GM13976 (cell line): ENCODE measurements at regions not wholly inside any gene's neighbourhood (a gene's known extent, or its start where the extent isn't known, plus 50 kb on each side); places are given as distances from the start of the nearest gene placed in this dataset.

Source experiments
- DNase-seq: peaks from one replicate; pipeline ENCODE4 v3.0.0; 2012; ENCODE audit warnings: low spot score
- in situ Hi-C: fragments of 300-500 bp; cut with MboI; formaldehyde crosslinking; loops from one replicate; pipeline ENCODE4 v1.12.0; 2022; ENCODE audit warnings: low sequenced_read_pairs, mixed read lengths, inconsistent platforms; ENCODE audit not compliant: unreplicated experiment
- TF ChIP-seq, protein P1 (sequence below): IDR thresholded peaks from 2 replicates; pipeline ENCODE4 v1.5.1; 2012; ENCODE audit warnings: borderline replicate concordance, mild to moderate bottlenecking; ENCODE audit not compliant: insufficient read depth; ENCODE audit errors: extremely low read depth, missing control alignments, control extremely low read depth

DNA sequence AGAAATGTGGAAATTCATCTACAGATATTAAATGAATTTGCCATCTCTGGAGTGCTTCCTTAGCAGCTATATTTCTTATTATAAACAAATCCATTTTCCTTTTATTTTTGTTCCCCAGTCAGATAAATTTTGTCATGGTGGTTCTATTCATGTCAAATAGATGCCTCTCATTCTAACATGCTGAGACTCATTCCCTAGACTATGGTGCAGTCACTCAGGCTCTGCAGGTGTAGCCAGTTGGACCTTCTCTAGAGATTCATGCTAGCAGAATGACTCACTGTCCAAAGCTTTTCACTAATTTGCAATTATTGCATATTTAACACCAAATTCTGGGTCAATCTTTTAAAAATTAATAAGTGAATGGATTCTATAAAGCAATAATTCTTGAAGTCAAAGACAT is 1392.7 kb downstream of the PCDH7 start:
- TF ChIP-seq, protein P1, sequence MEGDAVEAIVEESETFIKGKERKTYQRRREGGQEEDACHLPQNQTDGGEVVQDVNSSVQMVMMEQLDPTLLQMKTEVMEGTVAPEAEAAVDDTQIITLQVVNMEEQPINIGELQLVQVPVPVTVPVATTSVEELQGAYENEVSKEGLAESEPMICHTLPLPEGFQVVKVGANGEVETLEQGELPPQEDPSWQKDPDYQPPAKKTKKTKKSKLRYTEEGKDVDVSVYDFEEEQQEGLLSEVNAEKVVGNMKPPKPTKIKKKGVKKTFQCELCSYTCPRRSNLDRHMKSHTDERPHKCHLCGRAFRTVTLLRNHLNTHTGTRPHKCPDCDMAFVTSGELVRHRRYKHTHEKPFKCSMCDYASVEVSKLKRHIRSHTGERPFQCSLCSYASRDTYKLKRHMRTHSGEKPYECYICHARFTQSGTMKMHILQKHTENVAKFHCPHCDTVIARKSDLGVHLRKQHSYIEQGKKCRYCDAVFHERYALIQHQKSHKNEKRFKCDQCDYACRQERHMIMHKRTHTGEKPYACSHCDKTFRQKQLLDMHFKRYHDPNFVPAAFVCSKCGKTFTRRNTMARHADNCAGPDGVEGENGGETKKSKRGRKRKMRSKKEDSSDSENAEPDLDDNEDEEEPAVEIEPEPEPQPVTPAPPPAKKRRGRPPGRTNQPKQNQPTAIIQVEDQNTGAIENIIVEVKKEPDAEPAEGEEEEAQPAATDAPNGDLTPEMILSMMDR = no peak
- DNase-seq = no peak
- in situ Hi-C loops = no loop called here

DNA sequence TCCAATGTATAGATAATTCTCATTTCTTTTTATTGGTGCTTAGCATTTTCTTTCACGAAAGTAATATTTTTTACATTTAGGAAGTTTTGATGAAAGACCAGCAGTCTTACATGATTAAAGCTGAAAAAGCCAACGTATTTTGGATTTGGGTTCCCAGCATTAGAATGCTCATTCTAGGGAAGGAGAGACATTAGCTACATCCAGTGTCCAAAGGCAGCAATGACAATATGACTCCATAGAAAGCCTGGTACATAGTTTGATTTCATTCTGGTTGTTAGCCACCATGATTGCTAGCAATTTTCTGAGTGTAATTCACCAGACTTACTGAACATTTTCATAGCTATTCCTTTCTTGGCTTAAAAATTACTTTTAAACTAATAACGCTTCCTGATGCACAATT is 1397.5 kb downstream of the PCDH7 start:
- TF ChIP-seq, protein P1 = no peak
- in situ Hi-C loops = no loop called here

DNA sequence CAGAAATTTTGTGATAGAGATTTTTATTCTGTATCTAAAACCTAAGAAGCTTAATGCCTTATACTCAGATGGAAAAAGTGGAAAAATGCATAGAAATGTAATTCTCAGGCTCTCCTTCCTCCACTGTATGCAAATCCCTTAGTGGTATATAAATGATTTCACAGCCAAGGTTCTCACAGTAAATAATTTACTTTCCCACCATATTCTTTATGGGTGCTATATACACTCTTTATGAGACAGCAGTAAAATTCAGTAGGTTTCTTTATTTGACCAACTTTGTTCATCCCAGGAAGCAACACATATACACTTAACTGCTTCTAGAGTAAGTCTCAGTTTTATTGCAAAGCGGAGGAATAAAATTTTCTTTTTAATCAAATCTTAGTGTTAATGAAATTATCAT is 1399.7 kb downstream of the PCDH7 start:
- no peak for DNase-seq
- in situ Hi-C loops = no loop called here
- TF ChIP-seq, protein P1 = no peak

More for the DNA sequence above, 1397.5 kb downstream of the PCDH7 start:
- DNase-seq = no peak

DNA sequence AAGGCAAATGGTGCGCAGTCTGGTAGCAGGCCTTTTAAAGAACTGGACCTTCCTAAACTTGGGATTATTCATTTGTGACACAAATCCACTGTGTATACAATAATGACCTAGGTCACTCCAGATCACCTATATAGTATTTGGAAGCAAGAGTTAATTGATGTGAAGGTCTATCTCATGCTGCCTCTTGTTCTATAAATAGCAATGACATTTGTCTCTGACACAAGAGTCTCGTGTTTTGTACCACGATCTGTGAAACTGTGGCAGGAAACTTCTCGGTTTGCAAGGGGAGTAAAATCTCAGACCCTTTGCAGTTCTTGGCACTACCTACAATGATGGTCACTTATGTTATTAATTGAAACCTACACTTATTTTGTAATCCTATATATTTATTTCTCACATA is 1408.4 kb downstream of the PCDH7 start:
- DNase-seq = no peak
- TF ChIP-seq, protein P1 = no peak
- in situ Hi-C loops = no loop called here

DNA sequence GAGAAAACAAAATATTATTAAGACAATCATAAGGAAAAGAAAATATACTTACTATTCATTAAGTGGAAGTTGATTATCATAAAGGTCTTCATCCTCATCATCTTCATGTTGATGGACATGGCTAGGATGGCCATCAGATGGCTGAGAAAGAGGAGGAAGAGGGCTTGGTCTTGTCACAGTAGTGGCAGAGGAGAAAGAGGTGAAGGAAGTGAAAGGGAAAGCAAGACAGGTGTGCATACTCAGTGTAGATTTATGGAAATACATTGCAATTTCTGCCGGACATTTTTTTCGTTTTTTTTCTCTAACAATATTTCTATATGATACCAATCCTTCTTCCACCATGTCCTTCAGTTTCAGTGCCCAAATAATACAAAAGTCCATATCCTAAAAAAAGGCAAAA is 1409.8 kb downstream of the PCDH7 start:
- DNase-seq = no peak

DNA sequence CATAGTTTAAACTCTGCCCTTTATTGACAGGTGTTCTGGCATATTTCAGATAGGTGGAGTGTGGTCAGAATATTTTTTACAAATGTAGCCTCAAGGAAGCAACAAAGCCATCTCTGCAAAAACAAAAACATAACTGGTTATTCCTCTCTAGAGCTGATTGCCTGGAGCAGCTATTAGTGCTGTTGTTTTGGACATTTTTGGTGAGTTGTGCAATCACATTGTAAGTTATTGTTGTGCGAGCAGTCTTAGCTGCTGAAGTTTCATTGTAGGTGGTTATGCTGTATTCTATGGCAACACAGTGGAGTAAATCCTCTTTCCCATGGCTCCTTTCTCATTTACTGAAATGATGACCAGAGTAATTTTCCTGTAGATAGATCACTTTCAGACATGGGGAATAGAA is 1413.0 kb downstream of the PCDH7 start:
- TF ChIP-seq, protein P1 = no peak
- DNase-seq = no peak
- in situ Hi-C loops = no loop called here

More for the DNA sequence above, 1409.8 kb downstream of the PCDH7 start:
- TF ChIP-seq, protein P1 = no peak
- in situ Hi-C loops = no loop called here

DNA sequence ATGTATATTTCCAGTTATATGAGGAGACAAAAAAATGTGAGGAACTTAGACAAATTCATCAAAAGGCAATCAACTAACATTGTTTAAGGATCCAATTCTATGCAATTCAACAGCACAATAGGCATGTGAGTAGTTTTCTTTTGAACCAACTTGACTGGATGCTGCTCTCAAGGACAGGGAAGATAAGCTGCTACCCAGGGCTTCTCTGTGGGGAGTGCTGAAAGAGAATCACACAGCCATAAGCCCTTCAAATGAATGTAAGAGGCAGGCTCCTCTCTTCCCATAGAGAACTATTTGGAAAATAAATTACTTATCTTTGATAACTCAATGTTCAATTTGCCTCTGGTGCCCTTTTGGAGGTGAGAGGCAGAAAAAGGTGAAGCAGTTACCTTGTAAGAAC is 1413.6 kb downstream of the PCDH7 start:
- TF ChIP-seq, protein P1 = no peak
- no peak for DNase-seq
- in situ Hi-C loops = no loop called here
